Loucy (cell line): ENCODE measurements at regions not wholly inside any gene's neighbourhood (a gene's known extent, or its start where the extent isn't known, plus 50 kb on each side); places are given as distances from the start of the nearest gene placed in this dataset.

ENCODE experiments used
- CTCF ChIP-seq: fragments of 200-600 bp; sonication (generic); conservative IDR thresholded peaks from 2 replicates; pipeline ENCODE4 v1.5.1; 2014; ENCODE audit warnings: mild to moderate bottlenecking, antibody characterized with exemption, low read length
- EZH2phosphoT487 ChIP-seq: fragments of 200-600 bp; IDR thresholded peaks from 2 replicates; pipeline ENCODE4 v1.6.1; 2018; ENCODE audit warnings: antibody characterized with exemption, mild to moderate bottlenecking, moderate library complexity, borderline replicate concordance

GRCh38 chr1:229028987-229029878, 241.7 kb upstream of the RAB4A start:
- TF ChIP-seq CTCF, result no peak
- no peak for TF ChIP-seq EZH2phosphoT487
